ENCODE measurements at regions not wholly inside any gene's neighbourhood (a gene's known extent, or its start where the extent isn't known, plus 50 kb on each side); places are given as distances from the start of the nearest gene placed in this dataset.

GRCh38 chr2:239787538-239788050 is 237.5 kb downstream of the NDUFA10 start:
- no peak for DNase-seq (ENCODE audit: extremely low read depth, low read depth, low spot score)

- no peak for DNase-seq (ENCODE audit: extremely low read depth, low read depth, low spot score)
Observed at GRCh38 chr2:239786791-239787190, 238.4 kb downstream of the NDUFA10 start.

DNA sequence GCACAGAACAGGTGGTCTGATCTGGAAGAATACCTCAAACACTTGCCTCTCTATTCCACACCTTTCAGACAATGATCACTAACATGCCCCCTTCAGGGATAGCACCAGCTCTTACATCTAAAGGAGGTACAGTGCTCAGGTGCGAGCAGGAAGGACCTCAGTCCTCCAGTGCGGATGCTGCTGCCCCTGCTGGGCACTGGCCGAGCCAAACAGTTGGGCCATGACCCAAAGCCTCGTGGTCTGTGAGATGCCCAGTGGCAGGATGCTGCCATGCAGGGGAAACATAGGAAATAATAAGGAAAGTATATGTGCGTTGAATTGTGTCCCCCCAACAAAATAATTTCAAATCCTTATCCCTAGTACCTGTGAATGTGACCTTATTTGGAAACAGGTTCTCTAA is 243.7 kb downstream of the NDUFA10 start:
- DNase-seq (ENCODE audit: extremely low read depth, low read depth, low spot score): no peak

DNA sequence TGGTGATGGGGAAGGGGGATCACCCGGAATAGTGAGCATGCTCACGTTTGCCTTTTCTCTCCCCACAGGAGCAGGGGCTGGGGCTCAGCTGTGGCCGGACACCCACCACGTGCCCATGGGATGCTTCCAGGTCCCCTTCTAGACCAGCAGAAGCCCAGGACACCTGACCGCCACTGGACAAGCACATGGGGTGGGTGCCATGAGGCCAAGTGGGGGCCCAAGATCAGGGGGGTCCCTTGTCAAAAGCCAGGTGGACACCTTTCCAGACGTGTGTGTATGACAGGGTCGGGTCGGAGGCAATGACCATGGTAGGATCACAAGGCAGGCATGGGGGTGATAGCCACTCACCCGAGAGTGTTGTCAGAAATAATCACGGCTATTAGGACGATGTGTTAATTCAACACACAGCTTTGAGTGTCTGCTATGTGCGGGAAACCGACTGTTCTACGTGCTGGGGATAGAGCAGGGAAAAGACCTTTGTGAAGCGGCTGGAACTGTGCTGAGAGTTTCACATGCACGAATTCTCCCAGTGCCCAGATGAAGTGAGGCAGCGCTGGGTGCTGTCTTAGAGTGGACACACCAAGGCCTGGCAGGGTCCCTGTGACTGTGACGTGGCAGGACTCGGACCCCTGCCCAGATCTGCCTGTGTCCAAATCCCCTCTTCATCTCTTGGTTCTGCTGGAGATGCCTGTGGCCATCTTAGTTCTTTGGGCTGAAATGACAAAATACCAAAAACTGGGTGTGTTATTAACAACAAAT is 244.7 kb downstream of the NDUFA10 start:
- DNase-seq (ENCODE audit: extremely low read depth, low read depth, low spot score): no peak

GRCh38 chr2:239779584-239779983 is 245.6 kb downstream of the NDUFA10 start:
- DNase-seq (ENCODE audit: extremely low read depth, low read depth, low spot score): no peak

DNA sequence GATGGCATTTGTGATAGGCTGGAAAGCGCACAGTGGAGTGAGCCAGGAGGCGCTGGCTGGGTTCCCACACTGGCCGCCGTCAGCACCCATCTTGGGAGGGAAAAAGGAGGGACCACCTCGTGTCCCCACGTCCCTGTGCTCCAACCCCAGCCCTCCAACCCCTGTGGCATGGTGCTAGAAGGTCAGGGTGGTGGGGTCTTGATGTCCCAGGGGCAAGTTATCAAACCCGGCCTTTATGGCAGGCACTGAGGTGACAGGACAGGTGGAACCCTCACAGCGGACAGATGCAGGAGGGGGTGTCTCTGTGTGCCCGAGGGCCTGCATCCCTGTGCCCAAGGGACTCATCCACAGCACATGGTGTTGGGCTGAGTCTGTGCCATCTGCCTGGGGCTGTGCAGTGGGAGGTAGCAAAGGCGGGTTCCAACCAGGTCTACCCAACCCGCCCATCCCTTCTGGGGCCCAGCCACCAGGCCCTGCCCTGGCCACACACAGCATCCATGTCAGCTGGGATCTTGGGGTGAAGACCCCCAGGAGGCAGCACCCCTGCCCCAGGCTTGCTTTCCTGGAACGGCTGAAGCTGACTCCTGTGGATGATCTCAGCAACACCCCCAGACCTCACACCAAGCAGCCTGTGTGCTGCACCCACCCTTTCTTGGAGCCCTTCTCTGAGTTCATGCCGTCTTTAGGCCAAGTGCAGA is 246.1 kb downstream of the NDUFA10 start:
- no peak for DNase-seq (ENCODE audit: extremely low read depth, low read depth, low spot score)

DNA sequence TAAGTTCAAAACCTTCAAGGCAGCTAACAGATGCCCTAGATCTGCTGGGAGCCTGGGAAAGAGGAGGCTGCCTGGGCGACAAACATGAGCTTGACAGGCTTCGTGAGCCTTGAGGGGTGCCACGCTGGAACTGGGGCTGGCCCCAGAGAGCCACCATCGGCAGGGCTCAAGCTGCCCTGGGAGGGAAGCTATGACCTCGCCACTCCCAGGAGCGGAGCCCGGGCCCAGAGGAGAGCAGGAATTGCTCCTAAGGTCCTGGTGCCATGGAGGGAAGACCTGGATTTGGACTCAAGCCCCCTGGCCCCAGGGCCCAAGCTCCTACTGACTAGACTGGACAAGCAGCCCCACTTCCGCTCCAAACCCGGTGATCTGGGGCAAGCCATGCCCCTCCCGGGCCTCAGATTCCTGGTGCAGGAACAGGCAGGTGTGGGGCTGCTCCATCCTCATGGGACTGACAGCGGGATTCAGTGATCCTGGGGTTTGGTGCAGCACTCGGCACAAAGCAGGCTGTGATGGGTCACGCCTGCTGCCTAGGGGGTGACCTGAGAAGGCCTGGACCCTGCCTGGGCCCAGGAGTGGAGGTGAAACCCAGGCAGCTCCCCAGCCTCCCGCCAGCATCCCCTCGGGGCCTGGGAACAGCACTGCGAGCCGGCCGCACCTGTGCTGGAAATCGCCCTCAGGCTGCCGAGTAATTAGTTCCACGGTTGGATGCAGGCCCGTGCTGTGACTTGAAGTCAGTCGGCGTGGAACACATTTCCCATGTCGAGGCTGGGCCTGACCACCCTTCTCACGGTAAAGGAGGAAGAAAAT is 246.9 kb downstream of the NDUFA10 start:
- DNase-seq (ENCODE audit: extremely low read depth, low read depth, low spot score): no peak

DNA sequence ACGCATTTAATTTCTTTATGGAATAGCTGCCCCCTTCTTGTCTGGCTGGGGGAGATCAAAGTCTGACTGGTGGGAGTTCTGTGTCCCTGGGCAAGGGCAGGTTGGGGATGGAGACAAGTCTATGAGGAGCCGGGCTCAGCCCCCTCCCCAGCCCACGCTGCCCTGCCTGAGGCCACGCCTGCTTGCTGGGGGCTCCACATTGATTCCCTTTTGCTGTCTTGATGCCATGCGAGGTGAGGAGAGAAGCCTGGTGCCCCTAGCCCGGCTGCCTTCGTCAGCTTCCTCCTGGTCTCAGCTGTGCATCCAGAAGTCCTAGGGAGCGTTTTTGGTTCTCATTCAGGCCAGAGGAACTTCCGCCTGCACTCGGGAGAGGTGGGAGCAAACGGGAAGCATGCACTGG is 247.9 kb downstream of the NDUFA10 start:
- DNase-seq (ENCODE audit: extremely low read depth, low read depth, low spot score): no peak

DNA sequence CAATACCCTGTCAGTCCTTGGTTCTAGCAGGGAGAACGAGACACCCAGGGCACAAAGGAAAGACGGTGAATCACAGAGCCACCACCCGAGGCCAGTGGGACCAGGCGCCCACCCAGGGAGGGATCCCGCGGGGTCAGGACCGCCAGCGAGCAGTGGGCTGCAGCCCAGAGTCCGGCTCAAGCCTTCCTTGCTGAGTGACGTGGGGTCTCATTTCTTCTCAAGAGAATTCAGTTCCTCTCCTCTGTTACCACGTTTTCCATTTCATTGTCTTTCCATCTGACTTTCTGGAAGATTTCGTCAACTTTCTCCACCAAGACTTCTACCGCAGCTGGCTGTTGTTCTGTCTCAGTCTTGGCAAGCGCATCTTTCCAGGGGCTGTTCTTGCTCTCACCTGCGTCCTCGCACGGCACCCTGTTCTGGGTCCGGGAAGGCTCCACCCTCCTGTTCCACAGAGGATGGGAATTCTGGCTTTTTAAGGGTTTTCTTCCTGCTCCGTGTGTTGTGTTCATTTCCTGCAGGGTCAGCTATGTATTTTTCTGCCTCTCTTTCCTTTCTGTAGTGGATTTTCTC is 248.6 kb downstream of the NDUFA10 start:
- DNase-seq (ENCODE audit: extremely low read depth, low read depth, low spot score): no peak

- no peak for DNase-seq (ENCODE audit: extremely low read depth, low read depth, low spot score)
Observed at GRCh38 chr2:239775623-239776435, 249.3 kb downstream of the NDUFA10 start.

- no peak for DNase-seq (ENCODE audit: extremely low read depth, low read depth, low spot score)
Observed at GRCh38 chr2:239774933-239775622, 250.1 kb downstream of the NDUFA10 start.

GRCh38 chr2:239774142-239774462 is 251.0 kb downstream of the NDUFA10 start:
- no peak for DNase-seq (ENCODE audit: extremely low read depth, low read depth, low spot score)

DNA sequence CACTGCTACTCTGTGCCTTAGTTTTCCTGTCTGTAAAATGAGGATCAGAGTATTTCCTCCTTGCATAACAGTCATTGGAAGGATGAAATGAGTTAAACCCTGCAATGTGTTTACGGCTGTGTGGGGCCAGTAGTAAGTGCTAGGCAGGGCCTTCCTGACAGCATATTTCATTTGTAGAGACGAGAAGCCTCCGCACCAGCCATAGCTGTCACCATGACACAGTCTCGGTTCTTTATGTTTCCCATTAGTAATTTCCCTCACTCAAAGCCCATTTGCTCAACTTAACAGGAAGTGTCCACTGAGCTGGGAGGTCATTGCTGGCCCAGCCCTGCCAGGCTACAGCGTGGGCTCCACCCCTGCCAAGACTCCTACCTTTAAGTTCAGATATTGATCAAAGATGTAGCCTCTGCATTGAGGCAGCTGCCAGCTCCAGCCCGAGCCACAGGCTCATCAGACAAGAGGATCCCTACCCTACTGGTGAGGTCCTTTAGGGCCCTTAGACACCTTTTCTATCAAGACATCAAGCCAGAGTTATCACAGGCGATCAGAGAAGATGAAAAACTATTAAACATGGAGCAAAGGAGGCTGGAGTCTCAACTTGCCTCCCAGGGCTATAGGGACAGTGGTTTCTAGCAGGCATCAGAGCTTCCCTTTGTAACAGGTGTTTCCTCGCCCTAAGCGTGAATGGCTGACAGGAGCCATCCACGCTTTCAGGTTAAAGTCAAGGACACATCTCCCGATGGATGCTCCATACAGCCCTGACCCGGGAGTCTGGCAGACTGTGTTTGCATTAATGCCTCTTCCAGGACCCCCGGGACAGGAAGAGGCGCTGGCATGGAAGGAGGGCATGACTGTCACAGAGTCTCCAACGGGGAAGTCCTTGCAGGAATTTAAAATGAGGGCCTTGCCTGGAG is 251.7 kb downstream of the NDUFA10 start:
- DNase-seq (ENCODE audit: extremely low read depth, low read depth, low spot score): no peak

- DNase-seq (ENCODE audit: extremely low read depth, low read depth, low spot score): no peak
Observed at GRCh38 chr2:239772721-239773120, 252.4 kb downstream of the NDUFA10 start.

GRCh38 chr2:239770246-239770639 is 254.9 kb downstream of the NDUFA10 start:
- no peak for DNase-seq (ENCODE audit: extremely low read depth, low read depth, low spot score)

DNA sequence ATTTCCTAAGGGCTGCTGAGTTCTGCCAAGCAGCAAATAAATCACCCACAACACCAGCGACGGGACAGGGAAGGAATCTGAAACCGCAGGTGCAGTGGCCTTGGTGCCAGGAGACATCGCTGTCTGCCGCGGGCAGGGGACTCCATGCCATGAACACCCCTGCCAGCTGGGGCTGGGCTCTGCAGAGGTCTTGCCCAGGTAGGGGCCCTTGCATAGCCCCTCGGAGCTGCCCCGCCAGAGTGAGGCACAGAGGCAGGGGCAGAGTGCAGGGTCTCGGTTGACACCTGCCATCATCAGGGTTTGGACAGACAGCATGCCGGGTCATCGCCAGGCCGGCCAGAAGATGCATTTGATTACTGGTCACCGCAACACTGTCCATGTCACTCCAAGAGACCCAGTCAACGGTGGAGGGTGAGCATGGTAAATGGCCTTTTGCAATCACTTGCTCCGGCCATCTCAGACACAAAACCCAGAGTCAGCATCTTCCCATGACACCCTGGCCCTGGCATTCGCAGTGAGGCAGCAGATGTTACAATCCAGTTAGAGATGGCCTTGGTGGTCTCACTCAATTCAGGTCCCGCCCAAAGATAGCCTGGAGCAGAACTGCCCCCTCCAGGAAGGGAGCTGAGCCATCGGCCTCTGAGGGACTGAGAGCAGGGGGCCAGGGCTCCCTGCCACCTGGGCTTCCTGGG is 255.4 kb downstream of the NDUFA10 start:
- no peak for DNase-seq (ENCODE audit: extremely low read depth, low read depth, low spot score)

DNA sequence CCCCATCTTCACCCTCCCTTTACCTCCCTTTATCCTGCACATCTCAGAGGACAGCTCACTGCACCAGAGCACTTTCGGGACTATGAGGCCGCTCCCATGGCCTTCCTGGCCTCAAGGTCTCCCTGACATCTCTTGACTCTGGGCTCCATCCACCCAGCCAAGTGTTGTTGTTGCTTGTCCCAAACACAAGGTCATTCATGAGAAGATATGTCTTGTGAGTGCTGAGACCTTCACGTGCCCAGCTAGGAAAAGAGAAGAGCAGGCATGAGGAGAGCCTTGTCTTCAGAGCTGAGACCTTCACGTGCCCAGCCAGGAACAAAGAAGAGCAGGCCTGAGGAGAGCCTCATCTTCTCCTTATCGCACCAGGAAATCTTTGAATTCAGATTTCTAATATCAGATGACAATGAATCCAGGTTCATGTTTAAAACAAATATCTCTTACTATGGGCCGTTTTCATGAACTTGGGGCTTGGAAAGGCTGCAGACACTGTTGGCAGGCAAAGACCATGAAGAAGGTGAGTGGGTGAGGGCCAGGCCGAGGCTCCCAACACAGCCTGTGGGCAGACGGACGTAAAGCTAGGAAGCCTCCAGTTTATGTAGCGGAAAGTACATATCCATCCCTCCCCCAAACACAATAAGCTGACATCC is 256.1 kb downstream of the NDUFA10 start:
- no peak for DNase-seq (ENCODE audit: extremely low read depth, low read depth, low spot score)

Data from glomerular endothelial cell (primary cell).